Muscle layer of duodenum (tissue), 2 donors: ENCODE measurements at regions not wholly inside any gene's neighbourhood (a gene's known extent, or its start where the extent isn't known, plus 50 kb on each side); places are given as distances from the start of the nearest gene placed in this dataset.
"Not testable (repeated sequence)": the region's sequence is repeated elsewhere in the genome, so short reads cannot be mapped to it uniquely, and the experiment has no call there.

Experiments used
- H3K27ac ChIP-seq: one replicate; pipeline ENCODE4 v1.7.0; 2013; ENCODE audit warnings: mild to moderate bottlenecking, low read length
- H3K27me3 ChIP-seq: one replicate; pipeline ENCODE4 v1.7.0; 2013; ENCODE audit warnings: low read depth, mild to moderate bottlenecking, control low read depth, low read length
- H3K36me3 ChIP-seq, 2 donors: one replicate each; pipeline ENCODE4 v1.7.0; 2013; ENCODE audit warnings: low read length in 2 of 2, control low read depth in 1 of 2, mild to moderate bottlenecking in 1 of 2; ENCODE audit not compliant: insufficient read depth in 2 of 2, control insufficient read depth in 1 of 2
- H3K4me1 ChIP-seq, 2 donors: one replicate each; pipeline ENCODE4 v1.7.0; 2013; ENCODE audit warnings: low read length in 2 of 2, mild to moderate bottlenecking in 2 of 2, control low read depth in 1 of 2, moderate library complexity in 1 of 2; ENCODE audit not compliant: insufficient read depth in 2 of 2, control insufficient read depth in 1 of 2
- H3K4me3 ChIP-seq, 2 donors: one replicate each; pipeline ENCODE4 v1.7.0; 2013; ENCODE audit warnings: low read length in 2 of 2, low read depth in 1 of 2, mild to moderate bottlenecking in 1 of 2
- H3K9me3 ChIP-seq, 2 donors: one replicate each; pipeline ENCODE4 v1.7.0; 2013; ENCODE audit warnings: low read length in 2 of 2, control low read depth in 1 of 2, mild to moderate bottlenecking in 1 of 2; ENCODE audit not compliant: control insufficient read depth in 1 of 2
- donor health status: healthy.

DNA sequence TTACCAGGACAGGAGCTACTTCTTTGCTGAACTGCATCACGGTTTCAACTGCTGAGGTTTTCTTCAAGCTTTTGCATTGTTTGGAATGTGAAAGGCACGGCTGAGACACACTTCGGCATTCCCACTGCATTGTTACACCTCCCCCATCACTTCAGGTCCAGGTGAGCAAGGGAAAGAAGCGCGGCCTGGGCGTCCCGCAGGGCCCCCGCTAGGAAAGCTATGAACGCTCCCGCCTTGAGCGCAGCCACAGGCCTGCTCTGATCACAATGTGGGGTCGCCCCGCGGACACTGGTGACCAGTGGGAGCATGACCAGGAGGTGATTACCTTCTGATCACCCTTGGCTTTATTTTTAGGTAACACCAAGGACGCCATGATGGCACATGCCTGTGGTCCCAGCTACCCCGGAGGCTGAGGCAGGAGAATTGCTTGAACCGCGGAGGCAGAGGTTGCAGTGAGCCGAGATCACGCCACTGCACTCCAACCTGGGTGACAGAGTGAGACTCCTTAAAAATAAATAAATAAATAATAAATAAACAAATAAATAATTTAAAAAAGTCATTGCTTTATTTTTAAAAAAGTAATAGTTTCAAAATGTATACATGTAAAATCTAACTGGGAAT is 82.2 kb upstream of the ANTXRL start:
- not testable (repeated sequence) for H3K4me3 ChIP-seq, H3K27ac ChIP-seq, H3K4me1 ChIP-seq, H3K9me3 ChIP-seq, H3K36me3 ChIP-seq, H3K27me3 ChIP-seq

GRCh38 chr10:46210427-46210826 is 76.4 kb upstream of the ANTXRL start:
- H3K4me1 ChIP-seq, H3K27ac ChIP-seq, H3K27me3 ChIP-seq, H3K36me3 ChIP-seq, H3K4me3 ChIP-seq, H3K9me3 ChIP-seq: not testable (repeated sequence)

- Histone ChIP-seq H3K9me3 (no peaks in the 10 kb centered on the region), H3K27me3 (no peaks in the 10 kb centered on the region), H3K36me3 (no peaks in the 10 kb centered on the region), H3K4me3 (no peak overlapping the region), H3K4me1 (no peaks in the 10 kb centered on the region), H3K27ac (no peak overlapping the region)
Observed at GRCh38 chr10:46215426-46215825, 71.4 kb upstream of the ANTXRL start.

GRCh38 chr10:46216003-46216634 is 70.7 kb upstream of the ANTXRL start:
- Histone ChIP-seq H3K4me1 (no peaks in the 10 kb centered on the region), H3K27ac (no peak overlapping the region), H3K36me3 (no peaks in the 10 kb centered on the region), H3K27me3 (no peaks in the 10 kb centered on the region), H3K4me3 (no peak overlapping the region), H3K9me3 (no peaks in the 10 kb centered on the region)

- H3K9me3 ChIP-seq: no peaks in the 10 kb centered on the region
- no peak overlapping the region for H3K27ac ChIP-seq
- no peaks in the 10 kb centered on the region for H3K4me1 ChIP-seq
- no peaks in the 10 kb centered on the region for H3K27me3 ChIP-seq
- no peak overlapping the region for H3K4me3 ChIP-seq
- H3K36me3 ChIP-seq: no peaks in the 10 kb centered on the region
Observed at GRCh38 chr10:46216836-46217751, 69.7 kb upstream of the ANTXRL start.

- Histone ChIP-seq H3K9me3 (no peaks in the 10 kb centered on the region), H3K36me3 (no peaks in the 10 kb centered on the region), H3K27me3 (no peaks in the 10 kb centered on the region), H3K4me1 (no peaks in the 10 kb centered on the region), H3K4me3 (no peak overlapping the region), H3K27ac (no peak overlapping the region)
Observed at GRCh38 chr10:46217752-46218453, 68.9 kb upstream of the ANTXRL start.

- no peaks in the 10 kb centered on the region for H3K9me3 ChIP-seq
- H3K4me1 ChIP-seq: no peaks in the 10 kb centered on the region
- H3K36me3 ChIP-seq: no peaks in the 10 kb centered on the region
- no peak overlapping the region for H3K27ac ChIP-seq
- no peaks in the 10 kb centered on the region for H3K27me3 ChIP-seq
- H3K4me3 ChIP-seq: no peak overlapping the region
Observed at GRCh38 chr10:46218921-46219320, 67.9 kb upstream of the ANTXRL start.

GRCh38 chr10:46219431-46219990 is 67.3 kb upstream of the ANTXRL start:
- not testable (repeated sequence) for H3K27ac ChIP-seq, H3K9me3 ChIP-seq, H3K4me1 ChIP-seq, H3K27me3 ChIP-seq, H3K4me3 ChIP-seq, H3K36me3 ChIP-seq

DNA sequence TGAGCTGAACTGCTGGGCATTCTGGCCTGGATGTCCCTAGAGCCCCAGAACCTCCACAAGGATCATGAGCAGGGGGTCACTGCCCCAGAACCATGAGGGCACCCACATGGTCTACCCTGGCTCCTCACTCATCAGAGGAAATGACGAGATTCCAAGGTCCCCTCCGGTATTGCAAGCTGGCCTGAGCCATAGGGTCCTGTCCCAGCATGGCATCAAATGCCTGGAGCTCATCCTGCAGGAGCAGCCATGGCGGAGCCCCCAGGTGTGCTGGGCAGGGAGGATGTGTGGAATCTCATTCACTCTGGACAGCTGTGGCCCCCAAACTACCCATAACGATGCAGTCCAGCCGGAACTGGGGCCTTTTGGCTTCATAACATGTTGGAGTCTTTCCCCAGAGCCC is 66.6 kb upstream of the ANTXRL start:
- Histone ChIP-seq H3K27me3 (no peaks in the 10 kb centered on the region), H3K4me3 (no peak overlapping the region), H3K4me1 (no peaks in the 10 kb centered on the region), H3K27ac (no peak overlapping the region), H3K9me3 (no peaks in the 10 kb centered on the region), H3K36me3 (no peaks in the 10 kb centered on the region)

GRCh38 chr10:46220872-46221538 is 65.8 kb upstream of the ANTXRL start:
- no peaks in the 10 kb centered on the region for H3K4me1 ChIP-seq
- H3K27ac ChIP-seq: no peak overlapping the region
- H3K27me3 ChIP-seq: no peaks in the 10 kb centered on the region
- H3K9me3 ChIP-seq: no peaks in the 10 kb centered on the region
- H3K4me3 ChIP-seq: no peak overlapping the region
- no peaks in the 10 kb centered on the region for H3K36me3 ChIP-seq
